ENCODE measurements at regions not wholly inside any gene's neighbourhood (a gene's known extent, or its start where the extent isn't known, plus 50 kb on each side); places are given as distances from the start of the nearest gene placed in this dataset.

- no peak for FAIRE-seq
These were observed 179.4 kb downstream of the GATA3 start for GRCh38 chr10:8233832-8234259.

DNA sequence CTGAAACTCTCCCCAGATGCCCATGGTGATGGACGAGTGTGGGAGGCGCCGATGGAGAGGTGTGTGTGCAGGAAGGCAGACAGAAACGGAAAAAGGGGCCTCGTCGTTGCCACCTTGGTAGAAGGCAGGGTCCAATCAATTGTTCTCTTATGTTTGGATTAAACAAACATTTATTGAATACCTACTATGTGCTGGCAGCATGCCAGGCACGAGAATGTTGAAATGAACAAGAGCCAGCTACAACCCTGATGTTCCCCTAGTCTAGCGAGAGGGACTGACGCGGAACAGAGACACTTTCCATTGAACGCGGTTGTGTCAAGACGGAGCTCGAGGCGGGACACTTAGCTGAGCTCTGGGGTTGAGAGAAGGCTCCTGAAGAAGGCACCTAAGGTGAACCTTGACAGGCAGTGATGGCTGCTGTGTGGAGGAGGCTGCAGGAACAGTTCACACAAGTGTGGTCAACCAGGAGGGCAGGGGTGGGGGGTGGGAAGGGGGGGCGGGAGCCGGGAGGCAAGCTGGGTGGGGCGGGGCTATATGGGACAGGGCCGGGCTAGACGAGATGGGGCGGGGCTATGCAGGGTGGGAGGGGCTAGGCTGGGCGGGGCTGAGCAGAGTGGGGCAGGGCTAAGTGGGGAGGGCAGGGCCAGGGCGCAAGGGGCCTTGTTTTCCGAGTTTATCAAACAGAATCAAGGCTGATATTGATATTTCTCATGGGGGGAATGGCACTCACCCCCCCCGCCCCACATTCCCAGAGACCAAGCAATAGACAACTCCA lies 181.0 kb downstream of the GATA3 start:
- no peak for FAIRE-seq

- no peak for FAIRE-seq
These were observed 184.5 kb downstream of the GATA3 start for GRCh38 chr10:8238986-8239385.

DNA sequence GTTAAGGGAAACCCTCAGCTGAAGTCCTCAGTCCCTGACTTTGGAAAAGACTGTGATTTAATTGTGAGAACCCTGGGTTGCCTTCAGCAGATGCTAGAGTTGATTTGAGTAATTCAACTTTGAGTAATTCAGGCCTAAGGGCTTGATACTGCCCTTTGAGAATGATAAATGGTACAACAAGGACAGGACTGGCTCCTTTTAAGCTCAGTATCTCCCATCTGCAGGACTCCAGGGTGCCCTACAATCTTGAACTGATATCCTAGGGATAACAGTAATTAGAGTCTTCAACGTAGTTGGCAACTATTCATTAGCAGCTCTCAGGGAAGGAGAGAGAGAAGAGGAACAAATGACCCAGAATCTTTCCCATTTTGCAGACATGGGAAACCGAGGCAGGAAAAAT lies 186.4 kb downstream of the GATA3 start:
- FAIRE-seq: no peak

DNA sequence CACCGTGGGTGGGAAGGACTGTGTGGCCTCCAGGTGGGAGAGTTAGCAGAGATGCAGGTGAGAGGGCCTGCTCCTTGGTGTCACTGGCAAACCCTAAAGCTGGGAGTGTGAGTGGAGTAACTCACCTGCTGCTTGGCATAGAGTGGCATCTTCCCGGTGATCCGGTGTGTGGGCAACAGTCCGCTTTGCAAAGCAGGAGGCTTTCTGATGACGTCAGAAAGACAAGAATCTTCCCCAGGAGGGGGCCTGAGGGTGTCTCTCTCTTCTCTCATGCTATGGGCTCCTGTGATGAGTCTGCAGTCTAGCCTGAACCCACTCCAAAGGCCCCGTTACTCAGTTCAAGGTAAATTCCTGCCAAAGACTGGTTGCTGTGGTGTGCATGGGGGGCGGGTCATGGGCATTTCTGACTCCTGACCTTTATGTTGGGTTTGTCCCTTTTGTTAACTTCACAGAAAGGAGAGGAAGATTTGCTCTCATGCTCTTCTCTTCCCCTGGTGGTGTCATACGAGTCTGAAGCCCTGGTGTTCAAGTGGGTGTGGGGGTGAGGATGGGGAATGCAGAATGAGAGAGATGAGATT lies 187.9 kb downstream of the GATA3 start:
- no peak for FAIRE-seq

DNA sequence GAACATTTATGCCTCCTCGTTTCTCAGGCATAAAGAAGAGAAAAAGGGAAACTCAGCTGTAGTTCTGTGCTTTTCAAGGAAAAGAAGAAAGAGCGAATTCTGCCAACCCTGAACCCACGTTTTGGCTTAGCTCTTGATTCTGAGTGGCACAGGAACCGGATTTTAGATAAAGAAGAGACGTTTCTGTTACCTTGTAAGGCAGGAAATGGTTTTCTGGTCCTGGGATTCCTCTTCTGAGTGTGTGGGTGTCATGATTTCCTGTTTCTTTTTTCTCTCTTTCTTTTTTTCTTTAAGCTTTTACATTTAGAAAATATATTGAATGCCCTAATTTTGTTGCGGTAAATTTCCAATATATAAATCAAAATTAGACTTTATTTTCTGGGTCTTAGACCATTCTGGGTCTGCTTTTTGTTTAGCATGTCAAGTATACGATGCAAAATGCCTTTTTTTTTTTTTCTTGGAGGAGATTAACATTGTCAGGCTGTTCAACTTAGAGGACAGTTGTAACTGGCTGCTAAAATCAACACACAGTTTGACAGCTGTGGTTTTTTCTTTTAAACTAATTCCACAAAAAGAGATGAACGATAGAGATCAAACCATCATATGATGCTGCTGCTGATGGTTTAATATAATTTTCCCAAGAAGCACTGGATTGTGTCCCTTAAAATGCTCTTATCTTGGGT lies 190.8 kb downstream of the GATA3 start:
- FAIRE-seq: no peak

DNA sequence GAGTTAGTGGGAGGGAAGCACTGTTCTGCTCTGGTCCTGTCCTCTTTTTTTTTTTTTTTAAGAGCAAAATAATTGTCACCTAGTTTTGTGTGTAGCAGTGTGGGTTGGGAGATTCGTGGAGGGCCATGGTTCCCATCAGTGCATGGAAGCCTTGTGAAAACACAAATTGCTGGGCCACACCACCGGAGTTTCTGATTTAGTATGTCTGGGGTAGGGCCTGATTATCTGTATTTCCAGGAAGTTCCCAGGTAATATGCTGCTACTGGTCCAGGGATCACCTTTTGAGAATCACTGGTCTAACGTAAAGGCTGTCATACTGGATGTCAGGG lies 191.3 kb downstream of the GATA3 start:
- FAIRE-seq: no peak

DNA sequence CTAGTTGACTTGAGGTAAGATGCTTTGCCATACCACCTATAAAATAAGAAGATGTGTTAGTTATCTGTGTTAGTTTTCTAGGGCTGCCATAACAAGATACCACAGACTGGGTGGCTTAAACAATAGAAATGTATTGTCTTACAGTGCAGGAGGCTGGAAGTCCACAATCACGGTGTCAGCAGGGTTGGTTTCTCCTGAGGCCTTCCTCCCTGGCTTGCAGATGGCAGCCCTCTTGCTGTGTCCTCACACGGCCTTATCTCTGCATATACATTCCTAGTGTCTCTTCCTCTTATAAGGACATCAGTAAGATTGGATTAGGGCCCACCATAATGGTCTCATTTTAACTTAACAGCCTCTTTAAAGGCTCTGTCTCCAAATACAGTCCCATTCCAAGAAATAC lies 192.1 kb downstream of the GATA3 start:
- FAIRE-seq: no peak

GRCh38 chr10:8247191-8247590 lies 192.7 kb downstream of the GATA3 start:
- FAIRE-seq: no peak

DNA sequence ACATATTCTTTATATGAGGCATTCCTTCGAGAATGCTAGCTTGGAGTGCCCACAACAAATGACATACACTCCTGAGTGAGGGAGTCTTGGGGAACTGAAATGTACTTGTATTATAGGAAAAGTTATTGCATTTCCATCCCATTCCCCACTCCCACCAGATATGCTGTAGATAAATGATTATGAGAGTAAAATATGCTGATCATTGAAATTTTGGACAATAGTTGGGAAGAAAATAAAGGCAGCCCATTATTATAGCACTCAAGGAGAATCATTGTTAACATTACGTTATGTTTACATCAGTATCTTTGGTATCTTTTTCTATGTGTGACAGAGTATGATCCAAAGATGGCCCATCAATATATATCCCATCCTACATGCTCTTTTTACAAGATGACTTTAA lies 194.4 kb downstream of the GATA3 start:
- no peak for FAIRE-seq

DNA sequence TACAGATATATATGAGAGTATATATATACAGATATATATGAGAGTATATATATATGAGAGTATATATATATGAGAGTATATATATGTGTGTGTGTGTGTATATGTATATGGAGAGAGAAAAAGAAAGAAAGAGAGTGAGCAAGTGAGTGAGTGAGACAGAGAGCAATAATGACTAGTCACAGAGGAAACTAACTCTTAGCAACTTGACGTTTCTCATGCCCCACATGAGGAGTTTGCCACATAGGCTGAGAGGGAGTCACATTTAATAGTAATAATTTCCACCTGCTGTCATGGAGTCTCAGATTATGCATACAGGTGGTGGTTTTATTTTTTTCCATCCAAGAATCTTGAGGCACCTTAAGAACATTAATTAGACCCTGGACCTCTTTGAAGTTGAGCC lies 199.9 kb downstream of the GATA3 start:
- FAIRE-seq: no peak

GRCh38 chr10:8255301-8255700 lies 200.8 kb downstream of the GATA3 start:
- FAIRE-seq: no peak

- FAIRE-seq: no peak
These were observed 206.2 kb downstream of the GATA3 start for GRCh38 chr10:8260645-8261044.

DNA sequence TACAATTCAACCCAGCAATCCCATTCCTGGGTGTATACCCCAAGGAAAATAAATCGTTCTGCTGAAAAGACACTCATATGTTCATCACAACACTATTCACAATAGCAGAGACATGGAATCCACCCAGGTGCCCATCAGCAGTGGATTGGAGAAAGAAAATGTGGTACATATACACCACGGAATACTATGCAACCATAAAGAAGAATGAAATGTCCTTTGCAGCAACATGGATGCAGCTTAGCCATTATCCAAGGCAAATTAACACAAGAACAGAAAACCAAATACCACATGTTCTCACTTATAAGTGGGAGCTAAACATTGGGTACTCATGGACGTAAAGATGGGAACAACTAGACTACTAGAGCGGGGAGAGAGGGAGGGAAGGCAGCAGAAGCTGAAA lies 207.8 kb downstream of the GATA3 start:
- FAIRE-seq: no peak

GRCh38 chr10:8269976-8270375 lies 215.5 kb downstream of the GATA3 start:
- FAIRE-seq: no peak

GRCh38 chr10:8272794-8273425 lies 218.4 kb downstream of the GATA3 start:
- FAIRE-seq: no peak

- FAIRE-seq: no peak
These were observed 219.3 kb downstream of the GATA3 start for GRCh38 chr10:8273749-8274148.

GRCh38 chr10:8275911-8276310 lies 221.4 kb downstream of the GATA3 start:
- FAIRE-seq: no peak

GRCh38 chr10:8278099-8278498 lies 223.6 kb downstream of the GATA3 start:
- FAIRE-seq: no peak

- FAIRE-seq: no peak
These were observed 225.1 kb downstream of the GATA3 start for GRCh38 chr10:8279598-8279997.

- no peak for FAIRE-seq
These were observed 226.5 kb downstream of the GATA3 start for GRCh38 chr10:8280946-8281345.

DNA sequence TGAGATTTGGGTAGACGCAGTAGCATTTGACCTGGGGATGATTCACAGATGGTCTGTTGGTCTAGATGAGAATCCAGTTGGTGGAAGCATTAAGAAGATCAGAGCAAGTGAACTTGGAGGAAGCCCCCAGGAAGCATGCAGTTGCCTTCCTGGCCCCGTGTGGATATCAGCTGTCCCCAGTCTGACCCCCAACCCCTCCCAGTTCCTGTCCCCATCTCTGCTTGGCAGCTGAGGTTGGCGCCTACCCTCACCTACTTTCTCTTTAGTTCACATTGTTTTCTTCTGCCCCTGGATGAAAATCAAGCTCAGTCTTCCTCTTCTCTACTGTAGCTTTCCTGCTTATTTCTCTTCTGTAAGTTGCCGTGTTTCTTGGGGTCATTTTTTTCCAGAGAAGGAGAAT lies 227.9 kb downstream of the GATA3 start:
- no peak for FAIRE-seq

GRCh38 chr10:8283166-8283905 lies 228.8 kb downstream of the GATA3 start:
- no peak for FAIRE-seq
